WTC11 (cell line): ENCODE measurements at regions not wholly inside any gene's neighbourhood (a gene's known extent, or its start where the extent isn't known, plus 50 kb on each side); places are given as distances from the start of the nearest gene placed in this dataset.

ENCODE experiments used
- ATAC-seq: fragments of 200-7000 bp; cut with Tn5 transposase; 2 replicates; pipeline ENCODE4 v1.10.0; 2021; ENCODE audit warnings: mild to moderate bottlenecking, moderate library complexity
- CTCF ChIA-PET: fragments of 300-600 bp; sonication (Branson Sonifier 250); formaldehyde crosslinking; loops from one replicate; lab custom pipeline; 2021; ENCODE audit warnings: antibody characterized with exemption; lab: Charles Lee
- POLR2A ChIA-PET: fragments of 350-600 bp; sonication (Branson Sonifier 250); formaldehyde crosslinking; loops from one replicate; lab custom pipeline; 2021; ENCODE audit warnings: antibody characterized with exemption; lab: Charles Lee
- DNase-seq: peaks from one replicate; pipeline ENCODE4 v3.0.0; 2021; ENCODE audit warnings: low spot score
- H3K27ac Mint-ChIP-seq: 2 replicates; pipeline ENCODE4 v1.8.0; 2021; ENCODE audit warnings: mixed read lengths
- H3K27me3 Mint-ChIP-seq: 2 replicates; pipeline ENCODE4 v1.8.0; 2021; ENCODE audit warnings: low read depth, mild to moderate bottlenecking, moderate library complexity, mixed read lengths
- H3K36me3 Mint-ChIP-seq: 2 replicates; pipeline ENCODE4 v1.8.0; 2021; ENCODE audit warnings: mixed read lengths
- H3K4me1 Mint-ChIP-seq: 2 replicates; pipeline ENCODE4 v1.8.0; 2022; ENCODE audit warnings: mixed read lengths
- H3K4me3 Mint-ChIP-seq: 2 replicates; pipeline ENCODE4 v1.8.0; 2021; ENCODE audit warnings: mild to moderate bottlenecking, moderate library complexity, mixed read lengths
- H3K9me3 Mint-ChIP-seq: 2 replicates; pipeline ENCODE4 v1.8.0; 2021; ENCODE audit warnings: mixed read lengths
- E2F5 ChIP-seq: sonication (generic); formaldehyde crosslinking; IDR thresholded peaks from 2 replicates; pipeline ENCODE4 v1.8.1; 2022; ENCODE audit warnings: mild to moderate bottlenecking, moderate library complexity, missing genetic modification reagents
- EMX1 ChIP-seq: fragments of 250-450 bp; sonication (Bioruptor Pico); IDR thresholded peaks from 2 replicates; pipeline ENCODE4 v1.8.0; 2021; ENCODE audit warnings: mild to moderate bottlenecking
- ESRRA ChIP-seq: sonication (generic); formaldehyde crosslinking; IDR thresholded peaks from 2 replicates; pipeline ENCODE4 v1.8.1; 2022; ENCODE audit warnings: mild to moderate bottlenecking, missing genetic modification reagents, borderline replicate concordance
- HMGXB4 ChIP-seq: sonication (generic); formaldehyde crosslinking; IDR thresholded peaks from 2 replicates; pipeline ENCODE4 v1.8.1; 2023; ENCODE audit warnings: mild to moderate bottlenecking, moderate library complexity, missing genetic modification reagents
- KAT7 ChIP-seq: sonication (generic); formaldehyde crosslinking; IDR thresholded peaks from 2 replicates; pipeline ENCODE4 v1.8.1; 2023; ENCODE audit warnings: missing genetic modification reagents, mild to moderate bottlenecking, borderline replicate concordance
- PRDM15 ChIP-seq: sonication (generic); formaldehyde crosslinking; IDR thresholded peaks from 2 replicates; pipeline ENCODE4 v1.8.0; 2022; ENCODE audit warnings: missing genetic modification reagents
- PRRX2 ChIP-seq: fragments of 250-450 bp; sonication (Bioruptor Pico); IDR thresholded peaks from 2 replicates; pipeline ENCODE4 v1.8.0; 2021; ENCODE audit warnings: mild to moderate bottlenecking
- RELA ChIP-seq: sonication (generic); formaldehyde crosslinking; IDR thresholded peaks from 2 replicates; pipeline ENCODE4 v1.8.1; 2022; ENCODE audit warnings: missing genetic modification reagents, mild to moderate bottlenecking, borderline replicate concordance
- SP1 ChIP-seq: sonication (generic); formaldehyde crosslinking; conservative IDR thresholded peaks from 2 replicates; pipeline ENCODE4 v1.8.1; 2022; ENCODE audit warnings: missing genetic modification reagents
- TCF7 ChIP-seq: sonication (generic); formaldehyde crosslinking; IDR thresholded peaks from 2 replicates; pipeline ENCODE4 v1.8.0; 2022; ENCODE audit warnings: mild to moderate bottlenecking, low read depth, missing genetic modification reagents, moderate library complexity
- ZBTB21 ChIP-seq: sonication (generic); formaldehyde crosslinking; IDR thresholded peaks from 2 replicates; pipeline ENCODE4 v1.8.1; 2023; ENCODE audit warnings: mild to moderate bottlenecking, missing genetic modification reagents, borderline replicate concordance
- ZBTB43 ChIP-seq: sonication (generic); formaldehyde crosslinking; IDR thresholded peaks from 2 replicates; pipeline ENCODE4 v1.8.1; 2023; ENCODE audit warnings: mild to moderate bottlenecking, missing genetic modification reagents
- ZNF138 ChIP-seq: sonication (generic); formaldehyde crosslinking; conservative IDR thresholded peaks from 2 replicates; pipeline ENCODE4 v1.8.1; 2022; ENCODE audit warnings: mild to moderate bottlenecking, moderate library complexity, missing genetic modification reagents
- ZNF219 ChIP-seq: sonication (generic); formaldehyde crosslinking; IDR thresholded peaks from 2 replicates; pipeline ENCODE4 v1.8.0; 2023; ENCODE audit warnings: missing genetic modification reagents, mild to moderate bottlenecking, borderline replicate concordance
- ZNF317 ChIP-seq: sonication (generic); formaldehyde crosslinking; IDR thresholded peaks from 2 replicates; pipeline ENCODE4 v1.8.1; 2023; ENCODE audit warnings: low read depth, mild to moderate bottlenecking, moderate library complexity, missing genetic modification reagents, borderline replicate concordance
- ZNF396 ChIP-seq: fragments of 250-450 bp; sonication (Bioruptor Pico); IDR thresholded peaks from 2 replicates; pipeline ENCODE4 v1.8.0; 2021; ENCODE audit warnings: mild to moderate bottlenecking, moderate library complexity, borderline replicate concordance
- TF ChIP-seq, protein P1 (sequence below): sonication (generic); formaldehyde crosslinking; IDR thresholded peaks from 2 replicates; pipeline ENCODE4 v1.8.0; 2023; ENCODE audit warnings: mild to moderate bottlenecking, missing genetic modification reagents

DNA sequence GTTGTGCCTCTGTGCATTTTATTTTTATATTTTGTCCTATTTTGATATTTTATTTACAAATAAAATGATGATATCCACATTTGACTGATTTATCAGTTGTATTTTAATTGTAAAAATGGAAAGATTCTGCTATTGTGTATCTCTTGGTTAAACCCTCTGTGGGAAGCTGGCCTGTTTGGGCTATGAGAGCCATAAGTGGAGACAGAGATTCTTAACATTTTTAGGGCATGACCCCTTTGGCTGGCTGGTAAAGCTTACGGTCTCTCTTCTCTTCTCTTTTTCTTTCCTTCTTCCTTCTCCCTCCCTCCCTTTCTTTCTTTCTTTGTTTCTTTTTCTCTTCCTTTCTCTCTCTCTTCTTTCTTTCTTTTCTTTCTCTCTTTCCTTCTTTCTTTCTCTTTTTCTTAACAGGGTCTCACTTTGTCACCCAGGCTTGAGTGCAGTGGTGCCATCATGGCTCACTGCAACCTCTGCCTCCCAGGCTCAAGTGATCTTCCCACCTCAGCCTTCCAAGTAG lies 172.3 kb upstream of the CDYL start:
- no peak overlapping the region for H3K27ac Mint-ChIP-seq
- peaks cover 4% of the 10 kb centered on the region; the same call in 1 of the 2 replicates for H3K4me1 Mint-ChIP-seq
- no peak for ATAC-seq
- no peak for DNase-seq
- peaks cover 3% of the 10 kb centered on the region; the same call in 1 of the 2 replicates for H3K9me3 Mint-ChIP-seq
- POLR2A ChIA-PET, result no interaction called here
- no peaks in the 10 kb centered on the region for H3K36me3 Mint-ChIP-seq
- H3K27me3 Mint-ChIP-seq, result peaks cover 3% of the 10 kb centered on the region; the same call in 1 of the 2 replicates
- H3K4me3 Mint-ChIP-seq, result no peak overlapping the region
- CTCF ChIA-PET, result no interaction called here
- TF ChIP-seq ZNF317, result no peak
- TF ChIP-seq, protein P1, sequence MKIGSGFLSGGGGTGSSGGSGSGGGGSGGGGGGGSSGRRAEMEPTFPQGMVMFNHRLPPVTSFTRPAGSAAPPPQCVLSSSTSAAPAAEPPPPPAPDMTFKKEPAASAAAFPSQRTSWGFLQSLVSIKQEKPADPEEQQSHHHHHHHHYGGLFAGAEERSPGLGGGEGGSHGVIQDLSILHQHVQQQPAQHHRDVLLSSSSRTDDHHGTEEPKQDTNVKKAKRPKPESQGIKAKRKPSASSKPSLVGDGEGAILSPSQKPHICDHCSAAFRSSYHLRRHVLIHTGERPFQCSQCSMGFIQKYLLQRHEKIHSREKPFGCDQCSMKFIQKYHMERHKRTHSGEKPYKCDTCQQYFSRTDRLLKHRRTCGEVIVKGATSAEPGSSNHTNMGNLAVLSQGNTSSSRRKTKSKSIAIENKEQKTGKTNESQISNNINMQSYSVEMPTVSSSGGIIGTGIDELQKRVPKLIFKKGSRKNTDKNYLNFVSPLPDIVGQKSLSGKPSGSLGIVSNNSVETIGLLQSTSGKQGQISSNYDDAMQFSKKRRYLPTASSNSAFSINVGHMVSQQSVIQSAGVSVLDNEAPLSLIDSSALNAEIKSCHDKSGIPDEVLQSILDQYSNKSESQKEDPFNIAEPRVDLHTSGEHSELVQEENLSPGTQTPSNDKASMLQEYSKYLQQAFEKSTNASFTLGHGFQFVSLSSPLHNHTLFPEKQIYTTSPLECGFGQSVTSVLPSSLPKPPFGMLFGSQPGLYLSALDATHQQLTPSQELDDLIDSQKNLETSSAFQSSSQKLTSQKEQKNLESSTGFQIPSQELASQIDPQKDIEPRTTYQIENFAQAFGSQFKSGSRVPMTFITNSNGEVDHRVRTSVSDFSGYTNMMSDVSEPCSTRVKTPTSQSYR, result no peak
- no peak for TF ChIP-seq KAT7 (CRISPR knock-in tag)
- no peak for TF ChIP-seq EMX1 (CRISPR knock-in tag)
- no peak for TF ChIP-seq PRRX2 (CRISPR knock-in tag)
- TF ChIP-seq ZBTB21 (CRISPR knock-in tag), result no peak
- no peak for TF ChIP-seq ESRRA (CRISPR knock-in tag)
- no peak for TF ChIP-seq ZNF396 (CRISPR knock-in tag)
- TF ChIP-seq ZNF219, result no peak
- no peak for TF ChIP-seq SP1
- no peak for TF ChIP-seq ZBTB43 (CRISPR knock-in tag)
- TF ChIP-seq E2F5, result no peak
- no peak for TF ChIP-seq PRDM15 (CRISPR knock-in tag)
- no peak for TF ChIP-seq ZNF138 (CRISPR knock-in tag)

GRCh38 chr6:4603291-4603690 lies 172.9 kb upstream of the CDYL start:
- Mint-ChIP-seq H3K27me3 (peaks cover 3% of the 10 kb centered on the region; the same call in 1 of the 2 replicates), H3K9me3 (peaks cover 3% of the 10 kb centered on the region; the same call in 1 of the 2 replicates), H3K36me3 (no peaks in the 10 kb centered on the region), H3K27ac (no peak overlapping the region), H3K4me3 (no peak overlapping the region), H3K4me1 (peaks cover 4% of the 10 kb centered on the region; the same call in 1 of the 2 replicates)
- no peak for DNase-seq
- CTCF ChIA-PET, result no interaction called here
- POLR2A ChIA-PET, result no interaction called here
- TF ChIP-seq RELA (CRISPR knock-in tag) (no peak), HMGXB4 (CRISPR knock-in tag) (no peak), ZNF317 (no peak), TCF7 (CRISPR knock-in tag) (no peak)
- ATAC-seq, result no peak
